K562 (cell line): ENCODE measurements at regions not wholly inside any gene's neighbourhood (a gene's known extent, or its start where the extent isn't known, plus 50 kb on each side); places are given as distances from the start of the nearest gene placed in this dataset.

Experiments used
- CEBPG ChIP-seq, 3 experiments: fragments of 200-800 bp in 1 of 3; sonication (Bioruptor generic) in 1 of 3; sonication (generic) in 1 of 3; formaldehyde crosslinking in 1 of 3; IDR thresholded peaks in 2 of 3; conservative IDR thresholded peaks in 1 of 3; 2 replicates each; pipeline versions ENCODE4 v1.6.1 to v1.8.0; 2016 to 2022; ENCODE audit warnings: missing compliant biosample characterization in 2 of 3, missing genetic modification characterization in 2 of 3, mild to moderate bottlenecking in 1 of 3, missing genetic modification reagents in 1 of 3
- EGR1 ChIP-seq: fragments of 450-650 bp; conservative IDR thresholded peaks from 2 replicates; pipeline ENCODE4 v1.6.1; 2017; ENCODE audit warnings: mild to moderate bottlenecking
- EZH2 ChIP-seq: IDR thresholded peaks from 2 replicates; pipeline ENCODE4 v1.6.1; 2012; ENCODE audit warnings: low read depth, mild to moderate bottlenecking, inconsistent platforms, low read length, borderline replicate concordance
- HNRNPK ChIP-seq: fragments of 200-400 bp; formaldehyde crosslinking; IDR thresholded peaks from one replicate; pipeline ENCODE4 v1.6.1; 2018; ENCODE audit warnings: mild to moderate bottlenecking, low read depth, low read length; ENCODE audit not compliant: poor library complexity, severe bottlenecking
- JUN ChIP-seq, 2 experiments: sonication (generic) in 1 of 2; formaldehyde crosslinking in 1 of 2; IDR thresholded peaks; 2 replicates each; pipeline versions ENCODE4 v1.6.1 to v1.8.0; 2012 to 2022; ENCODE audit warnings: borderline replicate concordance in 2 of 2, mild to moderate bottlenecking in 2 of 2, improper control_type of control experiment in 1 of 2, low read depth in 1 of 2, low read length in 1 of 2, missing genetic modification reagents in 1 of 2
- TOE1 ChIP-seq, 2 experiments: fragments of 450-650 bp in 1 of 2; sonication (generic) in 1 of 2; formaldehyde crosslinking in 1 of 2; IDR thresholded peaks; 2 replicates each; pipeline versions ENCODE4 v1.7.1 to v1.8.0; 2016 to 2022; ENCODE audit warnings: borderline replicate concordance in 2 of 2, mild to moderate bottlenecking in 2 of 2, antibody characterized with exemption in 1 of 2, inconsistent platforms in 1 of 2, low read depth in 1 of 2, missing genetic modification reagents in 1 of 2, moderate library complexity in 1 of 2
- TSC22D4 ChIP-seq: fragments of 450-650 bp; IDR thresholded peaks from 2 replicates; pipeline ENCODE4 v1.6.1; 2016; ENCODE audit warnings: missing genetic modification characterization, missing biosample characterization, control low read depth
- YY1 ChIP-seq, 3 experiments: IDR thresholded peaks; 2 replicates each; pipeline ENCODE4 v1.6.1; 2011; ENCODE audit warnings: low read length in 2 of 3, mild to moderate bottlenecking in 2 of 3, moderate library complexity in 2 of 3, borderline replicate concordance in 1 of 3, control low read depth in 1 of 3, low read depth in 1 of 3; ENCODE audit not compliant: insufficient read depth in 3 of 3, insufficient replicate concordance in 2 of 3, control insufficient read depth in 1 of 3, insufficient read length in 1 of 3; ENCODE audit errors: extremely low read depth in 1 of 3
- TF ChIP-seq, protein P1 (sequence below), 3 experiments: IDR thresholded peaks in 2 of 3; conservative IDR thresholded peaks in 1 of 3; 2 replicates each; pipeline ENCODE4 v1.5.1; 2011 to 2012; ENCODE audit warnings: low read length in 3 of 3, mild to moderate bottlenecking in 3 of 3, control low read depth in 2 of 3, improper control_type of control experiment in 1 of 3, inconsistent platforms in 1 of 3, low read depth in 1 of 3, mixed read lengths in 1 of 3, moderate library complexity in 1 of 3; ENCODE audit not compliant: insufficient read depth in 2 of 3
- TF ChIP-seq, protein P2 (sequence below): fragments of 450-650 bp; IDR thresholded peaks from 2 replicates; pipeline ENCODE4 v1.6.1; 2016; ENCODE audit warnings: borderline replicate concordance
- TF ChIP-seq, protein P3 (sequence below): fragments of 450-650 bp; conservative IDR thresholded peaks from 2 replicates; pipeline ENCODE4 v1.6.1; 2016; ENCODE audit warnings: missing genetic modification characterization, low read depth, mild to moderate bottlenecking, control low read depth, missing compliant biosample characterization
- TF ChIP-seq, protein P4 (sequence below): IDR thresholded peaks from 3 replicates; pipeline ENCODE4 v1.6.1; 2011; ENCODE audit warnings: borderline replicate concordance, mild to moderate bottlenecking, moderate library complexity; ENCODE audit not compliant: insufficient read length; ENCODE audit errors: extremely low read depth

DNA sequence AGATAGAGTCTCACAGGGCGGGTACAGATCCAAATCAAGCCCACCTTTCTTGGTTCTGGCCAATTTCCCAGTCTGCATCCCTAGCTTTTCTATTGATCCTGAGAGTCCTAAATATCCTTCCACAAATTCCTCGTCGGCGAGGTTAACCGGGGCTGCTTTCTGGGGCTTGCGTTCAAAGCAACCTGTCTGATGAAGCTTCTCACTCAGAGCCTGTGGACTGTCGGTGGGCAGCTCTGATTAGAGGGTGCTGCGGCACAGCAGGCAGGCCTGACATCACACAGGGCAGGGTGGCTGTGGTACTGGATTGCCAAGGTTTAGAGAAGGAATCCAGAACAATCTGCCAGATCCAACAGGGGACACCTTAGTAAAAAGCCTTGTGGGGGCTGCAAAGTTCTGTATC is 338.0 kb upstream of the ZMIZ1 start:
- TF ChIP-seq CEBPG (CRISPR knock-in tag; IDR thresholded peaks at IDR 0.05) = no peak
- TF ChIP-seq CEBPG (tag; conservative IDR thresholded peaks at IDR 0.05 in 1 of 2, IDR thresholded peaks at IDR 0.05 in 1 of 2) = no peak
- TF ChIP-seq, protein P1, sequence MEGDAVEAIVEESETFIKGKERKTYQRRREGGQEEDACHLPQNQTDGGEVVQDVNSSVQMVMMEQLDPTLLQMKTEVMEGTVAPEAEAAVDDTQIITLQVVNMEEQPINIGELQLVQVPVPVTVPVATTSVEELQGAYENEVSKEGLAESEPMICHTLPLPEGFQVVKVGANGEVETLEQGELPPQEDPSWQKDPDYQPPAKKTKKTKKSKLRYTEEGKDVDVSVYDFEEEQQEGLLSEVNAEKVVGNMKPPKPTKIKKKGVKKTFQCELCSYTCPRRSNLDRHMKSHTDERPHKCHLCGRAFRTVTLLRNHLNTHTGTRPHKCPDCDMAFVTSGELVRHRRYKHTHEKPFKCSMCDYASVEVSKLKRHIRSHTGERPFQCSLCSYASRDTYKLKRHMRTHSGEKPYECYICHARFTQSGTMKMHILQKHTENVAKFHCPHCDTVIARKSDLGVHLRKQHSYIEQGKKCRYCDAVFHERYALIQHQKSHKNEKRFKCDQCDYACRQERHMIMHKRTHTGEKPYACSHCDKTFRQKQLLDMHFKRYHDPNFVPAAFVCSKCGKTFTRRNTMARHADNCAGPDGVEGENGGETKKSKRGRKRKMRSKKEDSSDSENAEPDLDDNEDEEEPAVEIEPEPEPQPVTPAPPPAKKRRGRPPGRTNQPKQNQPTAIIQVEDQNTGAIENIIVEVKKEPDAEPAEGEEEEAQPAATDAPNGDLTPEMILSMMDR (IDR thresholded peaks at IDR 0.05 in 2 of 3, conservative IDR thresholded peaks at IDR 0.05 in 1 of 3; ENCODE audit: insufficient read depth in 2 of 3, low read depth in 1 of 3, low read length in 3 of 3) = no peak
- TF ChIP-seq TSC22D4 (tag) = no peak
- no peak for TF ChIP-seq EGR1
- TF ChIP-seq, protein P2, sequence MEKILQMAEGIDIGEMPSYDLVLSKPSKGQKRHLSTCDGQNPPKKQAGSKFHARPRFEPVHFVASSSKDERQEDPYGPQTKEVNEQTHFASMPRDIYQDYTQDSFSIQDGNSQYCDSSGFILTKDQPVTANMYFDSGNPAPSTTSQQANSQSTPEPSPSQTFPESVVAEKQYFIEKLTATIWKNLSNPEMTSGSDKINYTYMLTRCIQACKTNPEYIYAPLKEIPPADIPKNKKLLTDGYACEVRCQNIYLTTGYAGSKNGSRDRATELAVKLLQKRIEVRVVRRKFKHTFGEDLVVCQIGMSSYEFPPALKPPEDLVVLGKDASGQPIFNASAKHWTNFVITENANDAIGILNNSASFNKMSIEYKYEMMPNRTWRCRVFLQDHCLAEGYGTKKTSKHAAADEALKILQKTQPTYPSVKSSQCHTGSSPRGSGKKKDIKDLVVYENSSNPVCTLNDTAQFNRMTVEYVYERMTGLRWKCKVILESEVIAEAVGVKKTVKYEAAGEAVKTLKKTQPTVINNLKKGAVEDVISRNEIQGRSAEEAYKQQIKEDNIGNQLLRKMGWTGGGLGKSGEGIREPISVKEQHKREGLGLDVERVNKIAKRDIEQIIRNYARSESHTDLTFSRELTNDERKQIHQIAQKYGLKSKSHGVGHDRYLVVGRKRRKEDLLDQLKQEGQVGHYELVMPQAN = no peak
- TF ChIP-seq HNRNPK = no peak
- no peak for TF ChIP-seq TOE1 (IDR thresholded peaks at IDR 0.05; ENCODE audit: borderline replicate concordance)
- TF ChIP-seq TOE1 (CRISPR knock-in tag; IDR thresholded peaks at IDR 0.05; ENCODE audit: borderline replicate concordance, low read depth) = no peak
- no peak for TF ChIP-seq EZH2
- TF ChIP-seq, protein P3, sequence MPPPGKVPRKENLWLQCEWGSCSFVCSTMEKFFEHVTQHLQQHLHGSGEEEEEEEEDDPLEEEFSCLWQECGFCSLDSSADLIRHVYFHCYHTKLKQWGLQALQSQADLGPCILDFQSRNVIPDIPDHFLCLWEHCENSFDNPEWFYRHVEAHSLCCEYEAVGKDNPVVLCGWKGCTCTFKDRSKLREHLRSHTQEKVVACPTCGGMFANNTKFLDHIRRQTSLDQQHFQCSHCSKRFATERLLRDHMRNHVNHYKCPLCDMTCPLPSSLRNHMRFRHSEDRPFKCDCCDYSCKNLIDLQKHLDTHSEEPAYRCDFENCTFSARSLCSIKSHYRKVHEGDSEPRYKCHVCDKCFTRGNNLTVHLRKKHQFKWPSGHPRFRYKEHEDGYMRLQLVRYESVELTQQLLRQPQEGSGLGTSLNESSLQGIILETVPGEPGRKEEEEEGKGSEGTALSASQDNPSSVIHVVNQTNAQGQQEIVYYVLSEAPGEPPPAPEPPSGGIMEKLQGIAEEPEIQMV (tag) = no peak
- TF ChIP-seq, protein P4, sequence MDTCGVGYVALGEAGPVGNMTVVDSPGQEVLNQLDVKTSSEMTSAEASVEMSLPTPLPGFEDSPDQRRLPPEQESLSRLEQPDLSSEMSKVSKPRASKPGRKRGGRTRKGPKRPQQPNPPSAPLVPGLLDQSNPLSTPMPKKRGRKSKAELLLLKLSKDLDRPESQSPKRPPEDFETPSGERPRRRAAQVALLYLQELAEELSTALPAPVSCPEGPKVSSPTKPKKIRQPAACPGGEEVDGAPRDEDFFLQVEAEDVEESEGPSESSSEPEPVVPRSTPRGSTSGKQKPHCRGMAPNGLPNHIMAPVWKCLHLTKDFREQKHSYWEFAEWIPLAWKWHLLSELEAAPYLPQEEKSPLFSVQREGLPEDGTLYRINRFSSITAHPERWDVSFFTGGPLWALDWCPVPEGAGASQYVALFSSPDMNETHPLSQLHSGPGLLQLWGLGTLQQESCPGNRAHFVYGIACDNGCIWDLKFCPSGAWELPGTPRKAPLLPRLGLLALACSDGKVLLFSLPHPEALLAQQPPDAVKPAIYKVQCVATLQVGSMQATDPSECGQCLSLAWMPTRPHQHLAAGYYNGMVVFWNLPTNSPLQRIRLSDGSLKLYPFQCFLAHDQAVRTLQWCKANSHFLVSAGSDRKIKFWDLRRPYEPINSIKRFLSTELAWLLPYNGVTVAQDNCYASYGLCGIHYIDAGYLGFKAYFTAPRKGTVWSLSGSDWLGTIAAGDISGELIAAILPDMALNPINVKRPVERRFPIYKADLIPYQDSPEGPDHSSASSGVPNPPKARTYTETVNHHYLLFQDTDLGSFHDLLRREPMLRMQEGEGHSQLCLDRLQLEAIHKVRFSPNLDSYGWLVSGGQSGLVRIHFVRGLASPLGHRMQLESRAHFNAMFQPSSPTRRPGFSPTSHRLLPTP = no peak
- TF ChIP-seq JUN (IDR thresholded peaks at IDR 0.05; ENCODE audit: borderline replicate concordance, low read depth, low read length) = no peak
- TF ChIP-seq JUN (CRISPR knock-in tag; IDR thresholded peaks at IDR 0.05; ENCODE audit: borderline replicate concordance) = no peak
- no peak for TF ChIP-seq YY1 (IDR thresholded peaks at IDR 0.05; ENCODE audit: borderline replicate concordance in 1 of 3, control insufficient read depth in 1 of 3, extremely low read depth in 1 of 3, insufficient read depth in 3 of 3, insufficient read length in 1 of 3, insufficient replicate concordance in 2 of 3, low read depth in 1 of 3, low read length in 2 of 3)
